HCT116 (cell line): ENCODE measurements at regions not wholly inside any gene's neighbourhood (a gene's known extent, or its start where the extent isn't known, plus 50 kb on each side); places are given as distances from the start of the nearest gene placed in this dataset.

ENCODE experiments used
- ATAC-seq: fragments of 200-7000 bp; cut with Tn5 transposase; 2 replicates; pipeline ENCODE4 v1.9.1; 2020; ENCODE audit warnings: mild to moderate bottlenecking, moderate library complexity
- BruUV-seq: library from RNA; stranded (reverse); fragments of 400-500 nt; replicated peaks from 2 replicates; lab custom pipeline; 2021; lab: Mats Ljungman, UMichigan
- CTCF ChIA-PET: fragments of 300-600 bp; sonication (Branson Sonifier 250); formaldehyde crosslinking; loops from one replicate; lab custom pipeline; 2021; ENCODE audit warnings: antibody characterized with exemption; lab: Charles Lee
- POLR2A ChIA-PET: fragments of 300-600, 350-600 bp; sonication (Branson Sonifier 250); formaldehyde crosslinking; loops from one replicate; lab custom pipeline; 2021; ENCODE audit warnings: antibody characterized with exemption; lab: Charles Lee
- RAD21 ChIA-PET, 2 experiments: fragments of 300-600 bp; sonication (Branson Sonifier 250); formaldehyde crosslinking; loops; one replicate each; lab custom pipeline; 2023; ENCODE audit warnings: low total read pairs in 2 of 2; ENCODE audit not compliant: uncharacterized antibody in 2 of 2, unreplicated experiment in 2 of 2, low non-redundant PET in 1 of 2; lab: Charles Lee
- DNase-seq: peaks from one replicate; pipeline ENCODE4 v3.0.0-alpha.2; 2010; ENCODE audit warnings: low read depth, low spot score
- H2AFZ ChIP-seq: fragments of 200-600 bp; shearing (Covaris generic), sonication (generic); 2 replicates; pipeline ENCODE4 v1.6.1; 2017; ENCODE audit warnings: low read depth, mixed run types, mixed read lengths, antibody characterized with exemption, low read length; ENCODE audit not compliant: poor library complexity, severe bottlenecking
- H3K27ac ChIP-seq: 2 replicates; pipeline ENCODE4 v1.5.1; 2012; ENCODE audit warnings: low read depth, low read length
- H3K27me3 ChIP-seq: fragments of 200-600 bp; sonication (generic); 2 replicates; pipeline ENCODE4 v1.6.1; 2016; ENCODE audit warnings: mixed run types, low read length, mixed read lengths; ENCODE audit not compliant: insufficient read depth
- H3K36me3 ChIP-seq, 2 experiments: fragments of 200-500 bp in 1 of 2; fragments of 200-600 bp in 1 of 2; sonication (Bioruptor generic) in 1 of 2; sonication (generic) in 1 of 2; 2 replicates each; pipeline versions ENCODE4 v1.5.1 to v1.6.1; 2014 to 2016; ENCODE audit warnings: low read length in 2 of 2, inconsistent platforms in 1 of 2, mixed read lengths in 1 of 2, mixed run types in 1 of 2; ENCODE audit not compliant: insufficient read depth in 2 of 2, control insufficient read depth in 1 of 2
- H3K4me1 ChIP-seq, 2 experiments: fragments of 200-600 bp in 1 of 2; sonication (generic) in 1 of 2; 2 replicates each; pipeline versions ENCODE4 v1.5.1 to v1.6.1; 2012 to 2017; ENCODE audit warnings: low read length in 2 of 2, inconsistent platforms in 1 of 2, mild to moderate bottlenecking in 1 of 2, mixed read lengths in 1 of 2, mixed run types in 1 of 2, moderate library complexity in 1 of 2; ENCODE audit not compliant: insufficient read depth in 2 of 2, control insufficient read depth in 1 of 2
- H3K4me2 ChIP-seq: fragments of 200-600 bp; sonication (generic); 2 replicates; pipeline ENCODE4 v1.6.1; 2017; ENCODE audit warnings: mixed run types, low read length, mixed read lengths
- H3K4me3 ChIP-seq, 2 experiments: fragments of 200-600 bp in 1 of 2; sonication (generic) in 1 of 2; replicated peaks in 1 of 2; 2 replicates each; pipeline ENCODE4 v1.5.1; 2011 to 2016; ENCODE audit warnings: low read length in 2 of 2, control low read depth in 1 of 2, low read depth in 1 of 2, mild to moderate bottlenecking in 1 of 2, mixed read lengths in 1 of 2, mixed run types in 1 of 2
- H3K79me2 ChIP-seq: fragments of 200-600 bp; sonication (generic); 2 replicates; pipeline ENCODE4 v1.6.1; 2017; ENCODE audit warnings: mild to moderate bottlenecking, mixed run types, low read length, moderate library complexity, mixed read lengths; ENCODE audit not compliant: insufficient read depth
- H3K9ac ChIP-seq: fragments of 200-600 bp; sonication (generic); 2 replicates; pipeline ENCODE4 v1.6.1; 2016; ENCODE audit warnings: low read length, mixed read lengths
- H3K9me2 ChIP-seq: fragments of 200-600 bp; sonication (generic), shearing (Covaris generic); 2 replicates; pipeline ENCODE4 v1.6.1; 2017; ENCODE audit warnings: mixed run types, mild to moderate bottlenecking, moderate library complexity; ENCODE audit not compliant: insufficient read depth
- H3K9me3 ChIP-seq, 2 experiments: fragments of 200-500 bp in 1 of 2; fragments of 200-600 bp in 1 of 2; sonication (Bioruptor generic) in 1 of 2; sonication (generic) in 1 of 2; 2 replicates each; pipeline ENCODE4 v1.6.1; 2014 to 2017; ENCODE audit warnings: low read length in 2 of 2, mixed read lengths in 2 of 2, inconsistent platforms in 1 of 2, low read depth in 1 of 2, mild to moderate bottlenecking in 1 of 2, mixed run types in 1 of 2, moderate library complexity in 1 of 2; ENCODE audit not compliant: control insufficient read depth in 1 of 2, insufficient read depth in 1 of 2
- H4K20me1 ChIP-seq: fragments of 200-600 bp; sonication (generic), shearing (Covaris generic); 2 replicates; pipeline ENCODE4 v1.6.1; 2017; ENCODE audit warnings: mixed run types, mild to moderate bottlenecking, moderate library complexity; ENCODE audit not compliant: insufficient read depth
- CBX3 ChIP-seq: IDR thresholded peaks from 2 replicates; pipeline ENCODE4 v1.6.1; 2012; ENCODE audit warnings: low read depth
- CEBPB ChIP-seq: IDR thresholded peaks from 2 replicates; pipeline ENCODE4 v1.6.1; 2012; ENCODE audit warnings: low read depth
- EGR1 ChIP-seq: IDR thresholded peaks from 2 replicates; pipeline ENCODE4 v1.6.1; 2012; ENCODE audit warnings: low read depth
- ELF1 ChIP-seq: IDR thresholded peaks from 2 replicates; pipeline ENCODE4 v1.6.1; 2012; ENCODE audit warnings: low read depth, borderline replicate concordance
- FOSL1 ChIP-seq: IDR thresholded peaks from 2 replicates; pipeline ENCODE4 v1.6.1; 2012; ENCODE audit warnings: low read depth
- JUND ChIP-seq: IDR thresholded peaks from 2 replicates; pipeline ENCODE4 v1.6.1; 2012
- MAX ChIP-seq: IDR thresholded peaks from 2 replicates; pipeline ENCODE4 v1.6.1; 2012
- POLR2A ChIP-seq: IDR thresholded peaks from 2 replicates; pipeline ENCODE4 v1.7.0; 2011; ENCODE audit warnings: borderline replicate concordance; ENCODE audit not compliant: insufficient read depth, insufficient read length; ENCODE audit errors: extremely low read depth
- POLR2AphosphoS5 ChIP-seq: IDR thresholded peaks from 2 replicates; pipeline ENCODE4 v1.6.1; 2011; ENCODE audit warnings: mild to moderate bottlenecking, low read depth, low read length, moderate library complexity
- REST ChIP-seq: IDR thresholded peaks from 2 replicates; pipeline ENCODE4 v1.6.1; 2012; ENCODE audit warnings: low read depth
- SIN3A ChIP-seq: IDR thresholded peaks from 2 replicates; pipeline ENCODE4 v1.6.1; 2012; ENCODE audit warnings: low read depth
- TCF7L2 ChIP-seq: IDR thresholded peaks from 2 replicates; pipeline ENCODE4 v1.7.0; 2011; ENCODE audit warnings: borderline replicate concordance, inconsistent platforms; ENCODE audit not compliant: insufficient read depth, insufficient read length; ENCODE audit errors: extremely low read depth
- YY1 ChIP-seq: IDR thresholded peaks from 2 replicates; pipeline ENCODE4 v1.6.1; 2011; ENCODE audit warnings: low read length, low read depth, moderate library complexity, mild to moderate bottlenecking; ENCODE audit not compliant: insufficient replicate concordance; ENCODE audit errors: extremely low read depth
- ZBTB33 ChIP-seq: IDR thresholded peaks from 2 replicates; pipeline ENCODE4 v1.6.1; 2011; ENCODE audit warnings: mild to moderate bottlenecking, low read length, moderate library complexity; ENCODE audit not compliant: insufficient replicate concordance; ENCODE audit errors: extremely low read depth
- ZFX ChIP-seq: fragments of 450-650 bp; IDR thresholded peaks from 2 replicates; pipeline ENCODE4 v1.6.1; 2017
- intact Hi-C: fragments of 100-400 bp; cut with micrococcal nuclease; formaldehyde crosslinking; loops from 2 replicates; pipeline ENCODE4 v1.10.0; 2022

GRCh38 chr18:48467231-48467630 is 58.0 kb upstream of the ZBTB7C start:
- Histone ChIP-seq H3K4me1 (no peaks in the 10 kb centered on the region), H3K4me2 (no peak overlapping the region), H3K79me2 (no peaks in the 10 kb centered on the region), H3K9ac (no peak overlapping the region), H3K9me2 (no peaks in the 10 kb centered on the region), H4K20me1 (no peaks in the 10 kb centered on the region), H3K9me3 (no peaks in the 10 kb centered on the region), H3K27me3 (0 out of 2 replicates have a peak, but pooled peaks cover 3% of the 10 kb centered on the region), H3K4me3 (no peak overlapping the region), H2AFZ (no peak overlapping the region), H3K27ac (no peak overlapping the region), H3K36me3 (no peaks in the 10 kb centered on the region)
- no TSS peak for BruUV-seq
- CTCF ChIA-PET: no interaction called here
- no peak for TF ChIP-seq JUND
- TF ChIP-seq POLR2AphosphoS5: no peak
- no peak for TF ChIP-seq TCF7L2
- no peak for TF ChIP-seq ZBTB33
- no peak for TF ChIP-seq POLR2A
- no peak for TF ChIP-seq CEBPB
- RAD21 ChIA-PET: no interaction called here
- intact Hi-C loops: loop anchor here (5.0 kb wide), 1 partner anchor 235 kb away; no protein-coding TSS in a partner anchor
- ATAC-seq (no peak), DNase-seq (no peak)
- POLR2A ChIA-PET: no interaction called here

- Histone ChIP-seq H3K4me1 (no peaks in the 10 kb centered on the region), H3K9me2 (no peaks in the 10 kb centered on the region), H4K20me1 (no peaks in the 10 kb centered on the region), H3K9ac (no peak overlapping the region), H3K36me3 (no peaks in the 10 kb centered on the region), H3K4me2 (no peak overlapping the region), H3K9me3 (no peaks in the 10 kb centered on the region), H3K27me3 (peaks cover 14% of the 10 kb centered on the region; the same call in 1 of the 2 replicates), H3K4me3 (no peak overlapping the region), H2AFZ (no peak overlapping the region), H3K79me2 (no peaks in the 10 kb centered on the region), H3K27ac (no peak overlapping the region)
- DNase-seq (no peak), ATAC-seq (no peak)
- CTCF ChIA-PET: interaction anchor here (1.2 to 1.9 kb wide), 3 partner anchors 16 to 690 kb away, joined by 3 to 4 read pairs (median 4); no protein-coding TSS in a partner anchor
- no TSS peak for BruUV-seq
- RAD21 ChIA-PET: no interaction called here
- POLR2A ChIA-PET: no interaction called here
- intact Hi-C loops: no loop called here
- TF ChIP-seq SIN3A: no peak
- TF ChIP-seq FOSL1: no peak
- TF ChIP-seq YY1: no peak
- no peak for TF ChIP-seq EGR1
- no peak for TF ChIP-seq ELF1
- no peak for TF ChIP-seq REST
- no peak for TF ChIP-seq POLR2A
- no peak for TF ChIP-seq TCF7L2
- no peak for TF ChIP-seq MAX
- no peak for TF ChIP-seq CEBPB
- TF ChIP-seq ZFX: no peak
- TF ChIP-seq CBX3: no peak
Observed at GRCh38 chr18:48462510-48462909, 53.3 kb upstream of the ZBTB7C start.
